DMS 273 (cell line): ENCODE measurements at regions not wholly inside any gene's neighbourhood (a gene's known extent, or its start where the extent isn't known, plus 50 kb on each side); places are given as distances from the start of the nearest gene placed in this dataset.

Experiments used
- DNase-seq: peaks from one replicate; lab custom pipeline; 2025; ENCODE audit not compliant: unreplicated experiment; lab: John Stamatoyannopoulos, UW

DNA sequence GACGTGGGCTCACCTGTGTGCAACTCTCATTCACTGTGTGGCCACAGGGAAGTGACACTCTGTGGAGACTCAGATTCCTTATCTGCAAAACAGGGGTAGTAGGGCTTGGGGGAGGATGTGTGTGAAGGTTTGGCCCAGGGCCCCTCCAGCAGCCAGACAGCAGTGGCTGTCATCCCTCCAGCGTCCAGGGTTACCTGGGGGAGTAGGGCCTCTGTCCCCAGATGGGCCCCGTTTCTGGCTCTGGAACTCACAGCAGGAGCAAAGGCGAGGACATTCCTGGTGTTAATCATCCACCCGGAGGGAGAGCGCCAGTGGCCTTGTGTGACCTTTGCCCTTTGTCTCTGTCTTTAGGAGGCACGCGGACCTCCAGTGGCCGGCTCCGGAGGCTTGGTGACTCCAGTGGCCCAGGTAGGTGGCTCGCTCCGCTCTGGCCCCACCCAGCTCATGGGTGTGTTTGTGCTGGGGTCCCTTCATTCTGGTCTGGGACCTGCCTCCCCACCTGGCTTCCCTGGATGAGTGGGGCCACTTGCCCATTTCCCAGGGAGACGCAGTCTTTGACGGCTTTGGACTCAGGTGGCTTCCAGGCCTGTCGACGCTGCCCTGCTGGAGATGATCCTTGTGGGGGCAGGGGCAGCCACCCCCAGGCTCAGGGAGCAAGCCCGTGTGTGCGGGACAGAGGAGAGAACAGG, 166.2 kb downstream of the SEC14L1 start:
- no peak for DNase-seq

GRCh38 chr17:77307479-77308198, 166.9 kb downstream of the SEC14L1 start:
- DNase-seq, result no peak

DNA sequence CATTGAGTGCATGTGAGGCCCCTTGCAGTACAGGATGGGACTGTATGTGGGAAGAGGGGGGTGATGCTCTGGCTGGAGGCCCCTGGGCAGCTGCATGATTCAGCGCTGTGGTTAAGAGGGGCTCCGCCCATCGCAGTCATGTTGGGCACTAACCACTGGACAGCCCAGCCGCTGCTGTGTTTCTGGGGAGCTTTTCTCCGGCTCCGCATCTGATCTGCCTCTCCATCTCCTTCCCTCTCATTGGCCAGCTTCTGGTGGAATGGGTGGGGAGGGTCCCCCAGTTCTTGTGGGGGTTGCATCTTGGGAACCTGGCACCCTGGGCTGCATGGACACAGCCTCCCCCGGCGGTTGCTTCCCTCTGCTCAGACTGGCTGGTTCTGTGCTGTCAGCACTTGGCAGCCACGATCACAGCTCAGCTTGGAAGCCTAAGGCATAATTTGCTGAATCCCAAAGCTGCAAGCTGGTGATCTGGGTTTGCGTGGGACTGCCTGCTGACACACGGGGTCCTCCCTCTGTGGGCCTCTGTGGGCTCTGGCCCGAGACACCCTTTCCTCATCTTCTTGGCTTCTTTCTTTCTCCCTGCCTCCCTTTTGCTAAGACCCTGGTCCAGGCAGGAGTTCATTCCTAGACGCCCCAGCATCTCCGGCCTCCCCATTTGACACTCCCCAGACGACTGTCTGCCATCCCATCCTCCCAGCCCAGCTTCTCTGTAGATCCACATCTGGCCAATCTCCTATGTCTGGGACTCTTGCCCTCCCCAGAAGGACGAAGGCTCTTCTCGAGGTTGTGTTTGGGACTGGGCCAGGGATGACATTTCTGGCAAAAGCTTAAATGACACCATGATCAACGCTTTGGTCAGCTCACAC, 168.3 kb downstream of the SEC14L1 start:
- no peak for DNase-seq

- DNase-seq, result no peak
Observed at GRCh38 chr17:77310336-77310735, 169.6 kb downstream of the SEC14L1 start.

GRCh38 chr17:77311371-77311981, 170.7 kb downstream of the SEC14L1 start:
- no peak for DNase-seq

DNA sequence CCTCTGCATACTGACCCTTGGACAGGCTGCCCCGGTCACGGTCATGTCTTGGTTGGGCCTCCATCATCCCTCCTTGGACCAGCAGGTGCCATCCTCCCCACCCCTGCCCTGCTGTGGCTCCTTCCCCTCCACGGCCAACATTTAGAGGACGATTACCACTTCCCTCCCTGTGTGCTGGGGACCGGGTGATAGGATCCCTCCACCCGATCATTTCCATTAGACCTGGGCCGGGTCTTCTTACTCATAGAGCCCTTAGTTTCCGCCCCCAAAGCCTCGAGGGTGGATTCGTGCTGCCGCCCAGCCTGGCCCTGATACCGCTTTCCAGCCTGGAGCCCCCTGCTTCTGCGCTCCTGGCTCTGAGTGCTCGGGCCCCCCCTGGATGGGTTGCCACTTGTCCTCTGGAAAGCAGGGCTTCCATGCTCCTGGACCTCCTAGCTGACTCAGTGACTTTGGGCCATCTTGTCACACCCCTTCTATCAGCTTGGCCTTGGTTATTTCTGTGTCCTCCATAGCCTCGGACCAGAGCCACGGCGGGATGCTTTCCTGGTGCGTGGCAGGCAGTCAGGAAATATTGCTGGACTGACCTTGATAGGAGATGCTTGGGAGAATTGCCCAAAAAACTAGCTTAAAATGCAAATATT, 171.4 kb downstream of the SEC14L1 start:
- no peak for DNase-seq

DNA sequence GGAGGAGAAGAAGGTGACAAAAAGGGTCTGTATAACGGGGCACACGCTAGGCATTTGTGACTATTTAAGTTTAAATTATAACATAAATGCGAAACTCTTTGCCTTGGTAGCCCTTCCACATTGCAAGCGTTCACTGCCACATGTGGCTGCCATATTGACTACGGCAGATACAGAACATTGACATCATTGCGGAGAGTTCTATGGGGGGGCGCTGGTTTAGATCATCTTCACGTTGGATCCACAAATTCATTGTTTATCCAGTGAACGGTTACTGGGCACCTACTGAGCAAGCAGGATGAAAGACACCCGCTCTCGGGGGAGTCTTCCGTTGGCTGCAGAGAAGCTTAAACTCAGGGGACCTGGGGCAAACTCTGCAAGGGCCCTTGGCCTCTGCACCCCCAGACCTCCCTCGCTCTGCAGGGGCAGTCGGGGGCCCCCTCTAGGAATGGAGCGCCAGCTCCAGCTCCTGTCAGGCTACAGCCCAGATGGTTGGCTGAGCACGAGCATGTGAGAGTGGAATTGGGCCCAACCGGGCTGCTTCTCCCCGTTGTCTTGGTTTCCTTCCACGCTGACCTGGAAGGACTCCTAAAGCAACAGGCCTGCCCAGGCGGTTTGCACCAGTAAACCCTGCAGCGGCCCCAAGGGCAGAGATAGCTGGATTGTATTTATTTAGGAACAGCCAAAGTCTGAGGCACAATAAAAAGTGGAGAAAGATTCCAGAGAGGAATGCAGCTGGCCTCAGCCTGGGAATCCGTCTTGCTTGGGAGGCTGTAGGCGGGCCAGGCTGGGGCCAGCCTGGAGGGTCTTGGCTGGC, 172.2 kb downstream of the SEC14L1 start:
- DNase-seq, result no peak

DNA sequence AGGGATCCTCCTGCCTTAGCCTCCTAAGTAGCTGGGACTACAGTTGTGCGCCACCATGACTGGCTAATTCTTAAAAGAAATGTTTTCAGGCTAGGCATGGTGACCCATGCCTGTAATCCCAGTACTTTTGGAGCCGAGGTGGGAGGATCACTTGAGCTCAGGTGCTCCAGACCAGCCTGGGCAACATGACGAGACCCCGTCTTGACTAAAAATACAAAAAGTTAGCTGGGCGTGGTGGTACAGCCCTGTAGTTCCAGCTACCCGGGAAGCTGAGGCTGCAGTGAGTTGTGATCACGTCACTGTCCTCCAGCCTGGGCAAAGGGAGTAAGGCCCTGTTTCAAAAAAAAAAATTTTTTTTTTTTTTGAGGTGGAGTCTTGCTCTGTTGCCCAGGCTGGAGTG, 173.1 kb downstream of the SEC14L1 start:
- DNase-seq, result no peak

DNA sequence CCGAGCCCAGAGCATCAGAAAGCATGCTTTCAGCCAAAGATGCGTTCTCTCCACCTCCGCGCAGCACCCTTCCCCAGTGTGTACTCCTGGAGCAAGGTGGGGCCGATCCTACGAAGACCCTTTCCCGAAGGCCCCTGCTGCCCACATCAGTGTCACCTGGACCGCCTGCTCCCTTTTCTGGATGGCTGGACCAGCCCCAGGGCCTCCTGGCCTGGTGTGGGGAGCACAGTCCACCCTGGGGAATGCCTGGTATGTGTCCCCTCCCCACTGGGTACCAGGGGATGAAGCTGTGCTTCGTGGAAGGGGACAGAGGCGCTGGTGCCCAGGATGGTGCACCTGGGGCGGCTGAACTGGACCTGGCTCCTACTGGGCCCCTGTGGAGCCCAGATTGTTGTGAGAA, 173.8 kb downstream of the SEC14L1 start:
- no peak for DNase-seq

GRCh38 chr17:77315010-77315409, 174.2 kb downstream of the SEC14L1 start:
- DNase-seq, result no peak

DNA sequence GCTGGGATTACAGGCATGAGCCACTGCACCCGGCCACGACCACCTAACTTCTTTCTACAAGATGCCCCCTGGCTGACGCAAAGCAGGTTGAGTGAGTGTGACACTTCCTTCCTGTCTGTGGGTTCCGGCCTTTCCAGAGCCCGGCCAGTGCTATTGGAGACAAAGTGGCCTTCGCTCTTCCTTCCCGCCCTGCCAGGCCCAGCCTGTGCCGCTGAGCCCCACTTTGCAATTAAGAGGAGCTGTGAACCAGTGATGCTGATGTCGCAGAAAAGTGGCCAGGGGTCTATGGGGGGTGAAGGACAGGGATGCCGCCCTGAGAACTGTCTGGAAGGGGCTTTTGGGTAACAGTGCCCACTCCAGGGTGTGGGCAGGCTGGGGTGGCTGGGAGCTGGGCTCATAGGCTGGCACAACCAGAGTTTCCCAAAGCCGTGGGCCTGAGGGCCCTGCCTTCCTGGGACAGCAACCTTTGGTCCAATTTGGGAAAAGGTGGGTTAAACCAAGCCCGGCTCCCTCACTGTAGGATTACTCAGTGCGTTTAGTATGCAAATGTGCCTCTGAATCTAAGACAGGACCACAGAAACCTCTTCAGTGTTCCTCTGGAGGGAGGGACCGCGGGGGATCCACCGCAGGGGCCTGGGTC, 174.9 kb downstream of the SEC14L1 start:
- no peak for DNase-seq

- no peak for DNase-seq
Observed at GRCh38 chr17:77316191-77316641, 175.4 kb downstream of the SEC14L1 start.

GRCh38 chr17:77316651-77317050, 175.9 kb downstream of the SEC14L1 start:
- DNase-seq, result no peak

DNA sequence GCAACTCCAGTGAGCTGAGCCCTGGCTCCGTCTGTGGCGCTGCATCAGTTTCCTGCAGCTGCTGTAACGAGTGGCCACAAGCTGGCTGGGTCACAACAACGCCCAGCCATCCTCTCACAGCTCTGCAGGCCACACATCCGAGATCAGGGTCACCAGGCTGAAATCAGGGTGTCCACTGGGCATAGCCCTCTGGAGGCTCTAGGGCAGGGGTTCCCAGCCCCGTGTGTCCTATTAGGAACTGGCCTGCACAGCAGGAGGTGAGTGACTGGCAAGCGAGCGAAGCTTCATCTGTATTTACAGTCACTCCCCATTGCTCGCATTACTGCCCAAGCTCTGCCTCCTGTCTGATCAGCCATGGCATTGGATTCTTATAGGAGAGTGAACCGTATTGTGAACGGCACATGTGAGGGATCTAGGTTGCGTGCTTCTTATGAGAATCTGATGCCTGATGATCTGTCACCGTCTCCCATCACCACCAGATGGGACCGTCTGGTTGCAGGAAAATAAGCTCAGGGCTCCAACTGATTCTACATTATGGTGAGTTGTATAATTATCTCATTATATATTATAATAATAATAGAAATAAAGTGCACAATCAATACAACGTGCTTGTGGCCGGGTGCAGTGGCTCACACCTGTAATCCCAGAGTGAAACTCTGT, 176.5 kb downstream of the SEC14L1 start:
- DNase-seq, result no peak

DNA sequence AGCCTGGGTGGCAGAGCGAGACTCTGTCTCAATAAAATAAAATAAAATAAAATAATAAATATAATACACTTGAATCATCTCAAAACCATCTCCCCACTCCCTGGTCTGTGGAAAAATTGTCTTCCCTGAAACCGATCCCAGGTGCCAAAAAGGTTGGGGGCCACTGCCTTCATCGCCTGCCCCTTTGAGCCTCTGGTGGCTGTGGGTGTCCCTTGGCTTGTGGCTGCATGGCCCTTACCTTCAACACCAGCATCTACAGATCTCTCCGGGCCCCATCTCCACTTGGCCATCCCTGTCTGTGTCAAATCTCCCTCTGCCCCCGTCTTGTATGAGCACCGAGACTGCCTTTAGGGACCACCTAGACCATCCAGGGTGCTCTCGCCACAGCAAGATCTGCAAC, 177.3 kb downstream of the SEC14L1 start:
- no peak for DNase-seq

GRCh38 chr17:77318491-77319210, 177.9 kb downstream of the SEC14L1 start:
- DNase-seq, result no peak

DNA sequence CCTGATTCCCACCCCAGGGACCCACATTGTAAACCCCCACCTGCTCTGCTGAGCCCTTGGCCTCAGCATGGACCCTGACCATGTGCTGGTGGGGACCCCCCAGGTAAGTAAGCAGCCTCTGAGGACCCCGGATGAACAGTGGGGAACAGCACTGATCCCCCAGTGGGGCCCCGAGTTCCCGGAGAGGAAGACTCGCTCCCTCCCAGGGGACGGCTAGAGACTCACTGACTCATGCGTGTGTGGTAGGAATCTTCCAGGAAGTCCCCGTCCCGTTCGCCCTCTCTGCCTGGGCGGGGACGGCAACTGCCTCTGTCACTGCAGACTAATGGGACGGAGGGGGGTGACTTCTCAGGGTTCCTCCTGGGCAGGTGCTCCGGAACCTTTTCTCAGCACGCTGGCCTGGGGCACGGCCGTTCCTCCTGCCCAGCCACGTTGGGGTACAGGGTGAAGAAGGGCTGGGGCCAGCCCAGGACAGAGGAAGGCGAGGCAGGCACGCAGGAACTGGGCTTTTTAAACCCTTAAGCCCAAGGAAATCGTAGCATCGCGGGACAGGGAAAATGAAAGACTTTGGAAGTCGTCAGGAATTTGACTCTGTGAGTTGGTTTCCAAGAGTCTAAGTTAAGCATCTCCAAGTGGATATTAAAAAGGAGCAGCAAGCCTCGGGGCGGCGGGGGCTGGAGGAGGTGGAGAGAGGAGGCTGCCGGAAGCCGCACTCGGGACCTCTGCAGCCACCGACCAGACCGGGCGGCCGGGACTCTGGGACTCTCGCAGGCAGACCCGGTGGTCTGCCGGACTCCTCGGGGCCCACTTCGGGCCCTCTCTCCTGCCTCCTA, 178.7 kb downstream of the SEC14L1 start:
- DNase-seq, result peak; percentile 44
